HCT116 (cell line): ENCODE measurements at regions not wholly inside any gene's neighbourhood (a gene's known extent, or its start where the extent isn't known, plus 50 kb on each side); places are given as distances from the start of the nearest gene placed in this dataset.

ENCODE experiments used
- CTCF ChIP-seq, 3 experiments: fragments of 200-600 bp in 1 of 3; sonication (generic) in 1 of 3; IDR thresholded peaks in 2 of 3; conservative IDR thresholded peaks in 1 of 3; 2 replicates each; pipeline ENCODE4 v1.5.1; 2012 to 2017; ENCODE audit warnings: low read depth in 2 of 3, low read length in 2 of 3, antibody characterized with exemption in 1 of 3, borderline replicate concordance in 1 of 3, control low read depth in 1 of 3, mild to moderate bottlenecking in 1 of 3, mixed read lengths in 1 of 3, mixed run types in 1 of 3, moderate library complexity in 1 of 3; ENCODE audit not compliant: insufficient read depth in 1 of 3
- EZH2 ChIP-seq: fragments of 200-600 bp; sonication (generic); IDR thresholded peaks from 2 replicates; pipeline ENCODE4 v1.6.1; 2017; ENCODE audit warnings: antibody characterized with exemption, mixed run types
- POLR2A ChIP-seq: IDR thresholded peaks from 2 replicates; pipeline ENCODE4 v1.7.0; 2011; ENCODE audit warnings: borderline replicate concordance; ENCODE audit not compliant: insufficient read depth, insufficient read length; ENCODE audit errors: extremely low read depth
- REST ChIP-seq: IDR thresholded peaks from 2 replicates; pipeline ENCODE4 v1.6.1; 2012; ENCODE audit warnings: low read depth

- no peak for TF ChIP-seq CTCF (IDR thresholded peaks at IDR 0.05 in 2 of 3, conservative IDR thresholded peaks at IDR 0.05 in 1 of 3; ENCODE audit: borderline replicate concordance in 1 of 3, insufficient read depth in 1 of 3, low read depth in 2 of 3, low read length in 2 of 3)
- no peak for TF ChIP-seq REST
- no peak for TF ChIP-seq POLR2A
- TF ChIP-seq EZH2: no peak
Observed at GRCh38 chr14:97970222-97970621, 1173.0 kb downstream of the VRK1 start.
